H1 (cell line): ENCODE measurements at regions not wholly inside any gene's neighbourhood (a gene's known extent, or its start where the extent isn't known, plus 50 kb on each side); places are given as distances from the start of the nearest gene placed in this dataset.

ENCODE experiments used
- CTCF ChIA-PET: fragments of 300-600 bp; sonication (Branson Sonifier 250); formaldehyde crosslinking; loops from one replicate; lab custom pipeline; 2021; ENCODE audit not compliant: partially characterized antibody; lab: Charles Lee
- POLR2A ChIA-PET: fragments of 300-600 bp; sonication (Branson Sonifier 250); formaldehyde crosslinking; loops from one replicate; lab custom pipeline; 2021; ENCODE audit warnings: inconsistent platforms; ENCODE audit not compliant: partially characterized antibody; lab: Charles Lee
- DNase-seq, 2 experiments: peaks; one replicate each; pipeline versions ENCODE4 v3.0.0 to v3.0.0-alpha.2; 2010 to 2022; ENCODE audit warnings: low spot score in 2 of 2, low read depth in 1 of 2, mixed read lengths in 1 of 2
- FAIRE-seq: peaks from 2 replicates; lab custom pipeline; 2011; peaks lifted over from hg19 to GRCh38; lab: Jason Lieb, UNC
- H2AFZ ChIP-seq: 2 replicates; pipeline ENCODE4 v1.8.1; 2012; ENCODE audit warnings: low read length, inconsistent platforms
- H2AK5ac ChIP-seq: 2 replicates; pipeline ENCODE4 v1.6.1; 2013; ENCODE audit warnings: low read depth, low read length
- H2BK120ac ChIP-seq: replicated peaks from 2 replicates; pipeline ENCODE3; 2013; ENCODE audit warnings: low read depth, low read length, inconsistent platforms
- H2BK12ac ChIP-seq: 2 replicates; pipeline ENCODE4 v1.6.1; 2013; ENCODE audit warnings: low read depth, low read length
- H2BK15ac ChIP-seq: 2 replicates; pipeline ENCODE4 v1.6.1; 2013; ENCODE audit warnings: low read length
- H2BK20ac ChIP-seq: 2 replicates; pipeline ENCODE4 v1.6.1; 2013; ENCODE audit warnings: low read length
- H2BK5ac ChIP-seq: 2 replicates; pipeline ENCODE4 v1.6.1; 2013; ENCODE audit warnings: low read depth, low read length
- H3K14ac ChIP-seq: 2 replicates; pipeline ENCODE4 v1.6.1; 2013; ENCODE audit warnings: inconsistent platforms; ENCODE audit not compliant: insufficient read length
- H3K18ac ChIP-seq: 2 replicates; pipeline ENCODE4 v1.6.1; 2013; ENCODE audit warnings: low read length; ENCODE audit errors: extremely low read depth
- H3K23ac ChIP-seq: 2 replicates; pipeline ENCODE4 v1.6.1; 2013; ENCODE audit warnings: inconsistent platforms; ENCODE audit not compliant: insufficient read length
- H3K23me2 ChIP-seq: 2 replicates; pipeline ENCODE4 v1.6.1; 2013; ENCODE audit warnings: low read depth, low read length
- H3K27ac ChIP-seq: 2 replicates; pipeline ENCODE4 v1.6.1; 2011; ENCODE audit warnings: low read depth, low read length, inconsistent platforms
- H3K27me3 ChIP-seq, 4 experiments: replicated peaks in 1 of 4; 1 replicate in 1 of 4; 2 replicates in 3 of 4; pipeline versions ENCODE4 v1.6.1 to v1.8.1; 2011 to 2013; ENCODE audit warnings: low read length in 3 of 4, mild to moderate bottlenecking in 3 of 4, inconsistent platforms in 2 of 4, mixed read lengths in 2 of 4, moderate library complexity in 1 of 4; ENCODE audit not compliant: control insufficient read depth in 3 of 4, insufficient read depth in 3 of 4; ENCODE audit errors: extremely low read depth in 1 of 4
- H3K36me3 ChIP-seq, 4 experiments: 2 replicates each; pipeline versions ENCODE4 v1.6.1 to v1.8.1; 2011 to 2013; ENCODE audit warnings: mild to moderate bottlenecking in 4 of 4, low read length in 3 of 4, moderate library complexity in 2 of 4, control low read depth in 1 of 4, inconsistent platforms in 1 of 4; ENCODE audit not compliant: insufficient read depth in 4 of 4, control insufficient read depth in 2 of 4
- H3K4ac ChIP-seq: replicated peaks from 2 replicates; pipeline ENCODE3; 2013; ENCODE audit warnings: low read length, low read depth, mixed read lengths, inconsistent platforms; ENCODE audit not compliant: insufficient read length
- H3K4me1 ChIP-seq, 4 experiments: replicated peaks in 1 of 4; 1 replicate in 1 of 4; 2 replicates in 3 of 4; pipeline versions ENCODE4 v1.6.1 to v1.8.1; 2011 to 2013; ENCODE audit warnings: low read length in 3 of 4, inconsistent platforms in 2 of 4, mixed read lengths in 1 of 4; ENCODE audit not compliant: insufficient read depth in 4 of 4, control insufficient read depth in 3 of 4
- H3K4me2 ChIP-seq, 2 experiments: 2 replicates each; pipeline versions ENCODE4 v1.6.1 to v1.8.1; 2011 to 2013; ENCODE audit warnings: low read depth in 2 of 2, low read length in 2 of 2, control low read depth in 1 of 2, inconsistent platforms in 1 of 2, mild to moderate bottlenecking in 1 of 2; ENCODE audit not compliant: insufficient read depth in 1 of 2
- H3K4me3 ChIP-seq, 4 experiments: fragments of 200-600, 300-600 bp in 1 of 4; sonication (generic), shearing (Covaris generic), sonication (Bioruptor Twin) in 1 of 4; 2 replicates each; pipeline versions ENCODE4 v1.5.1 to v1.8.1; 2011 to 2016; ENCODE audit warnings: low read length in 4 of 4, low read depth in 3 of 4, control low read depth in 2 of 4, inconsistent platforms in 2 of 4, mild to moderate bottlenecking in 2 of 4, mixed read lengths in 1 of 4, moderate library complexity in 1 of 4; ENCODE audit not compliant: insufficient read depth in 2 of 4; ENCODE audit errors: extremely low read depth in 1 of 4
- H3K56ac ChIP-seq: replicated peaks from 2 replicates; pipeline ENCODE3; 2013; ENCODE audit warnings: low read depth, mild to moderate bottlenecking, mixed read lengths, low read length, inconsistent platforms; ENCODE audit not compliant: insufficient read length
- H3K79me1 ChIP-seq: 2 replicates; pipeline ENCODE4 v1.6.1; 2013; ENCODE audit warnings: low read depth, low read length, control low read depth
- H3K79me2 ChIP-seq, 2 experiments: 2 replicates each; pipeline versions ENCODE4 v1.6.1 to v1.8.1; 2012 to 2013; ENCODE audit warnings: low read length in 2 of 2, mild to moderate bottlenecking in 2 of 2, inconsistent platforms in 1 of 2; ENCODE audit not compliant: insufficient read depth in 2 of 2, control insufficient read depth in 1 of 2
- H3K9ac ChIP-seq, 4 experiments: replicated peaks in 1 of 4; 1 replicate in 1 of 4; 2 replicates in 3 of 4; pipeline versions ENCODE4 v1.6.1 to v1.8.1; 2011 to 2013; ENCODE audit warnings: low read depth in 3 of 4, low read length in 3 of 4, control low read depth in 2 of 4, mild to moderate bottlenecking in 2 of 4, moderate library complexity in 2 of 4, inconsistent platforms in 1 of 4; ENCODE audit errors: extremely low read depth in 1 of 4
- H3K9me3 ChIP-seq, 2 experiments: 2 replicates each; pipeline versions ENCODE4 v1.6.1 to v1.8.1; 2012 to 2013; ENCODE audit warnings: mild to moderate bottlenecking in 2 of 2, moderate library complexity in 2 of 2, control low read depth in 1 of 2, inconsistent platforms in 1 of 2, low read depth in 1 of 2, low read length in 1 of 2, mixed read lengths in 1 of 2; ENCODE audit not compliant: insufficient read depth in 2 of 2
- H4K20me1 ChIP-seq, 2 experiments: replicated peaks in 1 of 2; 2 replicates each; pipeline versions ENCODE3 to v1.8.1; 2011 to 2013; ENCODE audit warnings: inconsistent platforms in 2 of 2, low read length in 2 of 2, mild to moderate bottlenecking in 1 of 2; ENCODE audit not compliant: insufficient read depth in 2 of 2, control insufficient read depth in 1 of 2
- H4K5ac ChIP-seq: 2 replicates; pipeline ENCODE4 v1.6.1; 2013; ENCODE audit warnings: low read length, low read depth, mixed read lengths, inconsistent platforms; ENCODE audit not compliant: insufficient read length
- H4K8ac ChIP-seq: 2 replicates; pipeline ENCODE4 v1.8.0; 2013; ENCODE audit warnings: mild to moderate bottlenecking, moderate library complexity, low read length, inconsistent platforms; ENCODE audit not compliant: insufficient read depth; ENCODE audit errors: extremely low read depth
- H4K91ac ChIP-seq: replicated peaks from 2 replicates; pipeline ENCODE3; 2013; ENCODE audit warnings: low read length, mixed read lengths, inconsistent platforms; ENCODE audit not compliant: insufficient read length
- BCL11A ChIP-seq, 2 experiments: IDR thresholded peaks; one replicate each; pipeline ENCODE4 v1.6.1; 2011; ENCODE audit warnings: low read depth in 2 of 2, low read length in 2 of 2, mild to moderate bottlenecking in 2 of 2
- EP300 ChIP-seq, 2 experiments: IDR thresholded peaks; 1 replicate in 1 of 2; 2 replicates in 1 of 2; pipeline ENCODE4 v1.6.1; 2011 to 2012; ENCODE audit warnings: low read depth in 2 of 2, low read length in 2 of 2, mild to moderate bottlenecking in 2 of 2, borderline replicate concordance in 1 of 2, inconsistent platforms in 1 of 2, moderate library complexity in 1 of 2
- NANOG ChIP-seq: IDR thresholded peaks from 2 replicates; pipeline ENCODE4 v1.6.1; 2011; ENCODE audit warnings: low read length, low read depth, mild to moderate bottlenecking, inconsistent platforms; ENCODE audit not compliant: insufficient read depth, poor library complexity, severe bottlenecking
- WGBS, 2 experiments: shearing (Covaris generic) in 1 of 2; methylation state at CpG; one replicate each; pipeline versions ENCODE4 v1.1.6 to v1.1.7; 2013 to 2015; ENCODE audit warnings: low lambda C conversion rate in 2 of 2, mixed read lengths in 2 of 2, inconsistent platforms in 1 of 2, low coverage in 1 of 2, missing lambda C conversion rate in 1 of 2; ENCODE audit not compliant: insufficient replicate concordance in 2 of 2, insufficient coverage in 1 of 2, insufficient read length in 1 of 2; ENCODE audit errors: extremely low coverage in 1 of 2, missing lambda C conversion rate in 1 of 2; 5-methylcytosine and 5-hydroxymethylcytosine counted together

DNA sequence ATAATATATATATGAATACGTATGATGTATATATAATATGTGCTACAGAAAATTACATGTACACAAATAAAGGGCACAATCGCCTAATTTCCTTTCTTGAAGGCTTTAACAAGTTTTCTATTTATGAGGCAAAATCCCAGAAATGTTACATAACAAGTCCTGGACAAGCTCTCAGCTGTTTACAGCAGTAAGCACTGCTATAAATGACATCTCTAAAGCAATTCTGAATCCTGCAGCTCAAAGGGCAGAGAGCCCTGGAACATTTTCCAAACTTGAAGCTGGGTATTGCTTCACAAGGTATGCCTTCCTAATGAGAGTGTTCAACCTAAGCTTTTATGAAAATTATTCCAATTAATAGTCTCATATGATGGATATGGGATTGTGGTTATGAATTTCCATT, 222.3 kb upstream of the GCFC2 start:
- Histone ChIP-seq H2BK12ac (no peak overlapping the region), H4K91ac (no peak overlapping the region), H2AFZ (no peak overlapping the region), H3K4me3 (no peak overlapping the region), H3K9me3 (no peaks in the 10 kb centered on the region), H4K8ac (no peak overlapping the region), H4K5ac (no peak overlapping the region), H3K14ac (no peak overlapping the region), H3K36me3 (no peaks in the 10 kb centered on the region), H3K4me1 (no peaks in the 10 kb centered on the region), H3K27ac (no peak overlapping the region), H3K18ac (no peak overlapping the region), H2BK15ac (no peak overlapping the region), H3K79me2 (no peaks in the 10 kb centered on the region), H3K23ac (no peak overlapping the region), H3K27me3 (no peaks in the 10 kb centered on the region), H2BK20ac (no peak overlapping the region), H2AK5ac (no peak overlapping the region), H3K4ac (no peak overlapping the region), H3K79me1 (no peaks in the 10 kb centered on the region), H2BK5ac (no peak overlapping the region), H3K23me2 (no peaks in the 10 kb centered on the region), H4K20me1 (no peaks in the 10 kb centered on the region), H2BK120ac (no peak overlapping the region), H3K56ac (no peak overlapping the region), H3K9ac (no peak overlapping the region), H3K4me2 (no peak overlapping the region)
- DNase-seq = no peak
- ChIA-PET POLR2A (no interaction called here), CTCF (no interaction called here)
- no peak for FAIRE-seq
- WGBS, 2 experiments = 62% methylated on average over 2 of the region's 2 CpGs; no CpG with 5 or more reads in 1 of the 2 experiments
- TF ChIP-seq BCL11A (IDR thresholded peaks at IDR 0.05; ENCODE audit: low read depth in 2 of 2, low read length in 2 of 2) (no peak), EP300 (IDR thresholded peaks at IDR 0.05; ENCODE audit: borderline replicate concordance in 1 of 2, low read depth in 2 of 2, low read length in 2 of 2) (no peak), NANOG (no peak)
